H54 (cell line): ENCODE measurements at regions not wholly inside any gene's neighbourhood (a gene's known extent, or its start where the extent isn't known, plus 50 kb on each side); places are given as distances from the start of the nearest gene placed in this dataset.

Experiments used
- DNase-seq: peaks from one replicate; pipeline ENCODE4 v3.0.0; 2011; ENCODE audit warnings: low spot score, mixed read lengths; ENCODE audit not compliant: insufficient read length
- FAIRE-seq: peaks from 3 replicates; lab custom pipeline; 2011; peaks lifted over from hg19 to GRCh38; lab: Jason Lieb, UNC
- POLR2A ChIP-seq: IDR thresholded peaks from 2 replicates; pipeline ENCODE4 v1.6.1; 2011; ENCODE audit warnings: low read depth, mild to moderate bottlenecking, low read length

DNA sequence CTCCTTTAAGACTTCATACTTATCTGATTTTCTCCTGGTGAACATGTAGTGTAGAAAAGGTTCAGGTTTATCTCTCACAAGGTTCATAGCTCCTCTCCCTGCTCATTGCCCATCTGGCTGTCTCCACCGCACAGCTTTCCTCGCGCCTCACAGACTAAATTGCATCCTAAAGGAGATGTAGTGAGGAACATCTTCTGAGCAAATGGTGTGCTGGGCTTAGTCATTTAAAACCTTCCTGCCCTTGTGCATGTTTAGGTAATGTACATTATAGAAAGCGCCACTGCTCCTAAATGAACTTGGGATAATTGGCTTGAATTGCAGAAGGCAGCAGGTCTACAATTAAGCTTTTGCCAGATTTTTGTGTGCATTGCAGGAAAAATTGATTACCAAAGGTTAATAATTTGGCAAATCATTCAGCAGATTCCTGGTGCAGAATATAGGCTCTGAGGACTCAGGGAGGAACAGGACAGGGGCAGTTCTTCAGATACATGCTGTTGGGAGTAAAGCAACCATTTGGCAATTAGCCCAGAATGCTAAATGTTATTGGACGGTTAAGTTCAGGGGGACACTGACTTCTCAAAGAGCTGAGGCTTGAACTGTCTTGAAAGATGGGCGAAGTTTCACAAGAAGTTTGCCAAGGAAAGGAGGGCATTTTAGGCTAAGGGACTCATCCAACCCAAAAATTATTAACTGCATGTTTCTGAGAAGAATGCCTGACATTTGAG is 108.4 kb upstream of the CLDN10 start:
- DNase-seq (no peak), FAIRE-seq (no peak)
- TF ChIP-seq POLR2A = no peak

DNA sequence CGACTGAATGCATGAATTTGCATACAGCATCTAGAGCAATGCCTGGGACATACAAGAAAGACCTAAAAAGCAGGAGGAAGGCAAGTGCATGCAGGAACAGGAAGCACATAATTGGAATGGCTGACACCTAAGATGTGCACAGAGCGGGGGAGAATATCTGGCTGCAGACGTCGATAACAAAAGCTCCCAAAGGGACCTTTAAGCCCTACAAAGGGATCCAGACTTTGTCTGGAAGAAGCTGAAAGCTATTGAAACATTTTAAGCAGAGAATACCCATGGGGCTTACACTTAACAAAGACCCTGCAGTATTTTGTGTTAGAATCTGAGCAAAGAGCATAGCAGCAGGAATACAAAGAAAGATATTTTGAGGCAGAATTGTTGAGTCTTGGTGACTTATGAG is 107.4 kb upstream of the CLDN10 start:
- DNase-seq (no peak), FAIRE-seq (no peak)
- no peak for TF ChIP-seq POLR2A

DNA sequence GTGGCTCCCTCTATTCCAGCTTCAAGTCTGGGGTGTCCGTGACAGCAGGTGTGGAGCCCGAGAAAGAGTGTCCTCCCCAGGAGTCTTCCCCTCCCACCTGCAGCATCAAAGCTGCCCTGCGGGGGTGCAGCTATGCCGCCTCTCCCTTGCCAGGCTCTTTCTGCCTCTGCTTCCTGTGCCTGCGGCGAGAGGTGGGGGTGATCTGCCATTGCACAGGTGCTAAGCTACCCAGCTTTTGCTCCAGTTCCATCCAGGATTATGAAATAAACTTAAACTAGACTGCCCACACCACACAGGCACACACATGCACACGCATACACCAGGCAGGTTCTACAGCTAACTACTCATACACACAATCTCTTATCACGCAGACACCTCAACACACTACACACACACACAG is 104.7 kb upstream of the CLDN10 start:
- FAIRE-seq (no peak), DNase-seq (no peak)
- TF ChIP-seq POLR2A = no peak

DNA sequence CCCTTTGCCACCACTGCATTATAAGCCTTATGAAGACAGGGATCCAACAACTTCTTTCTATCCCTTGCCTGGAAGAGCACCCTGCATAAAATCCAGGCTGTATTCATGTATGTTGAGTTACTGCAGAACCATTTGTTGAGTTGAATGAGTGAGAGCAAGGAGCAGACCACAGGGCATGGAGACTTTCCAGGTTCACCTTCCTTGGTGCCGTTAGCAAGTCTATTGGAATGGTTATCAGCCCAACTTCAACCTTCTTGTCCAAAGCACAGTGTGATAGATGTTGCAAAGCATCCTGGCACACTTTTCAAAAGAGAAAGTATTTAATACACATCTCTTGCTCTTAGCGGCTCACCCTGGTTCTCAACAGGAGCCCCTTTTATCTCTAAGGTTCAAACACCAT is 100.9 kb upstream of the CLDN10 start:
- FAIRE-seq = no peak
- no peak for DNase-seq
- no peak for TF ChIP-seq POLR2A

DNA sequence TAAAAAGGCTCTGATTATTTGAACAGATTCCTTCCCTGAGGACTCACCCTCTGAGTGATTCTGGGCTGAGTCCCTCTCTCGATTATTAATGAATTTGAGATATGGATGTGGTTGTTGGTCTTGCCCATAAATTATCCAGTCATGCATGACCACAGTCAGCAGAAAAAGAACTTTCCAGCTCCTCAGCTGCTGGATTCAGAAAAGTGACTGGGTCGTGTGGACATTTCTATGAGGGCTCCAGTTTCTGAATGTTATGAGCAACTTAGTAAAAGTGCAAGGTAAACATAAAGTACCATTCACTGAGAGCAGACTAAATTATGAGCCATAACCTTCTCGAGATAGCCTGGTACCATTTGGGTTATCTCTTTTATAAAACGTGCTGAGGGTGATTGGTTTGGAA is 100.1 kb upstream of the CLDN10 start:
- no peak for TF ChIP-seq POLR2A
- FAIRE-seq (no peak), DNase-seq (no peak)

DNA sequence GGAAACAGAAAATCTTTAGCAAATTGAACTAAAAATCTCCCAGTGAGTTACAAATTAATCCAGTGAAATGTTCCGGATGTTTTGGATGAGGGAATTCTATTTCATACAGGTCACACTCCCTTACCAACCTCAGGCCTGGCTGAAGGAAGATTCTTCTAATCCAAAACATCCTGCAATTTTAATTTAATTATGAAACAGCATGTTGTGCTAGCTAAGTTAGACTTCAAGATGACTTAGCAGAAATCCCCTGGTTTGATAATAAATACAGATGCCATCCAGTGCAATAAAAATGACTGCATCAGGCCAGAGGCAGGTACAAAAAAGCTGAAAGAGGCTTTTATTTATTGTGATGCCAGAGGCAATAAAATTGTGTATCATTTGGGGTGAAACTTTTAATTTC is 96.7 kb upstream of the CLDN10 start:
- DNase-seq = no peak

DNA sequence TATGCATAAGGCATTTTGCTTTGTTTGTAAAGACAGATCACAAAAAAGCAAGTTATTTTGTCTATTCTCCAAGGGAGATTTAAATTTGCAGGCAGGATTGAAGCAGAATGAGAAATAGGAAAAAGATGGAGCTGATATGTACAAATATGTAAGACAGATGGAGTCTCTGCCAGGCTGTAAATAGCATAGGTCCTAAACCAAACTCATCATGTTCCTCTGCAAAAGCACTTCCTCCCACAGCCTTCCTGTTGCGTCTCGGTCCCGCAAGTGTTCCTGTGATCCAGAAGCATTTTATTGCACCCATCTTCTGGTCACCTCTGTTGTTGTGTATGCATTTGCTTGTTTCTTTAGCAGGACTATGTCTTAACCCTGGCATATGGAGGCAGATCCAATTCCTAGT is 95.7 kb upstream of the CLDN10 start:
- FAIRE-seq (no peak), DNase-seq (no peak)
- no peak for TF ChIP-seq POLR2A

More for the DNA sequence above, 96.7 kb upstream of the CLDN10 start:
- FAIRE-seq = no peak
- no peak for TF ChIP-seq POLR2A

DNA sequence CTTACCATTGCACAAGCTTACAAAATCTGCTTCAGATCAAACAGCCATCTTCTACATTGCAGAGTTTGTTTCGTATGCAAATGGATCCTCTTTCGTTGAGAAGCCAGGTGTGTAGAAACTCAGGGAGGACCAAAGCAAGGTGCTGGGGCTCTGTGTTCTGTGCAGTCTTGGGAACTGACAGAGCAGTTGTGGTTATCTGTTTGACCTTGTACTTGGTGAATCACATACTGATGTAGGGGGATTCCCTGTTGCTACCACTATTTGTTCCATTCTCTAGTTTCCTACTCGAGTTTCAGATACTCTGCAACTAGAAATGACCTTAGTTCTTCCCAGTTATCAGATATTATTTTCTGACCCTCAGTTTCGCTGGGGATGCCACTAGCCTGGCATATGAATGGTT is 95.2 kb upstream of the CLDN10 start:
- FAIRE-seq = no peak

DNA sequence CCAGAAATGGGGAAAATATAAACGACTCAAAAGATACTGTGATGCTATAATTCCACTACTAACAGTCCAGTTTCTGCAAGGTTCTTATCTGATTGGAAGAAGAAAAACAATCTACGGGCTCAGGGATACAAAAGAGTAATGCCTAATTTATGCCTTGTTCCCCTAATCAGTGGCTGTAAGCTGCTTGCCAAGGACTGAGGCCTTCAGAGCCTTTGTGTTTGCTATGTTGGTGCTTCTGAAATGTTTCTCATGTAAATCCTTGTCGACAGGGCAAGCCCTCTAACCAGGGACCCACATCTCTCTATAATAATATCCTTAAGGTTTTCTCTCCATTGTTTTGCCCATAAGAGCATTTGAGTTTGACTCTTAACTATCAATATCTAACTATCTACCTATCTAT is 89.7 kb upstream of the CLDN10 start:
- TF ChIP-seq POLR2A = no peak
- DNase-seq = no peak
- no peak for FAIRE-seq

More for the DNA sequence above, 95.2 kb upstream of the CLDN10 start:
- no peak for DNase-seq
- TF ChIP-seq POLR2A = no peak

DNA sequence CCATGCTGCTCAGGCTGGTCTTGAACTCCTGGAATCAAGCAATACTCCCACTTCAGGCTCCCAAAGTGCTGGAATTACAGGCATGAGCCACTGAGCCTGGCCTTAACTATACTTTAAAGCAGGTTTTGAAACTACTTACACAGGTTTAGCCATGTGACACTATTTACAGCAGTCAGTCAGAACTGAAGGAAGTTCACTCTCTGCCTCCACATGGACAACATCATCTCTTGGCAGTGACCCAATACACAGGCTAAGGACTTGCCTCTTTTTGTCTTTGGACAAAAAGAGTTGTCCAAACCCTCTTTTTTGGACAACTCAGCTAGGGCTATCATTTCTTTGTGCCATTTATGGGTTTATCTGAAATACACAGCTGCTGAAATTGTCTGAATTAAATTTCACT is 89.0 kb upstream of the CLDN10 start:
- TF ChIP-seq POLR2A = no peak
- no peak for FAIRE-seq

DNA sequence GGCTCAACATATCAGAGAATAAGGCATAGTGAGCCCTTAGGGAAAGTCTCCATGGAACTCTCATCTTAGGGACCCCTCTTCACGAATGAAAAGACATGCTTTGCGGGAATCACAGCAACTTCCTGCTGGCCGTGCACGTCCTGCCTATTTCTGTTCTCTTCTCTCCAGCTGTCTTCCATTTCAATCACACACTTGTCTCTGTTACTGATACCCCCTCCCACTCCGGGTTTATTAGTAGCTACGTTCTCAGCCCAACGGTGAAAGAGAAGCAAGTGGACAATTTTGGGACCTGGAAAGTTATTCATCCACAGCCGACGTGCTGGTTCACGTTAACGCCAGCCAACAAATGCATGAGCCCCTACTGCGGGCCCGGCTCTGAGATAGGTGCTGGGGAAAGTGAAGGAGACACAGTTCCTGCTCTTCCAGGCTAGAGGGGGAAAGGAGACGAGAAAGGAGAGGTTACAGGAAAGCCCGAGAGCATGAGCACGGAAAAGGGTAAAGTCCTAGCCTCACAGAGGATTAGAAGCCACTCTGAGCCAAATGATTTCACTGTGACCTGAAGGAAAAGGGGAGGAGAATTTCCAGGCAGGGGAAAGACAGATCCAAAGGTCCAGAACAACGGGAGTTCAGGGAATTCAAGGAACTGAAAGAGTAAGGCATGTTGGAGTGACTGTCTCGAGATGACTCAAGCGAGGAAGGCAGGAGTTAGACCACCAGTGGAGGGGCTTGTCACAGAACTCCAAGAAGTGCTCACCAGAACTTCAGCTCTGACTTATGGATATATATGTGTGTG is 81.8 kb upstream of the CLDN10 start:
- FAIRE-seq (no peak), DNase-seq (no peak)
- no peak for TF ChIP-seq POLR2A

More for the DNA sequence above, 89.0 kb upstream of the CLDN10 start:
- DNase-seq = no peak

DNA sequence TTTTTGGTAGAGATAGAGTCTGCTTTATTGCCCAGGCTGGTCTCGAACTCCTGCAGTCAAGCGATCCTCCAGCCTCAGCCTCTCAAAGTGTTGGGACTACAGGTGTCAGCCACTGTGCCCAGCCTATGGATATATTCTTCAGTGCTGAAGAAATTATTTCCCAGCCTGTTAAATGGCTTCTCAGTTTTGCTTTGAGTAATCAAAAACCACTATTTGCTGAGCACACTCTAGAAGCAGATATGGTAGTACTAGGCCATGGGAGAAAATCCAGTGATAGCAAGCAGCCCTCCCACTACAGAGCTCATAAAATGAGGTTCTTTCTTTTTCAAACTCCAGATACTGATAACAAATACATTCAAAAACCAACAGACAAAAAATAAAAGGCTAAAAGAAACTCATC is 80.6 kb upstream of the CLDN10 start:
- no peak for DNase-seq
- FAIRE-seq = no peak
- no peak for TF ChIP-seq POLR2A

DNA sequence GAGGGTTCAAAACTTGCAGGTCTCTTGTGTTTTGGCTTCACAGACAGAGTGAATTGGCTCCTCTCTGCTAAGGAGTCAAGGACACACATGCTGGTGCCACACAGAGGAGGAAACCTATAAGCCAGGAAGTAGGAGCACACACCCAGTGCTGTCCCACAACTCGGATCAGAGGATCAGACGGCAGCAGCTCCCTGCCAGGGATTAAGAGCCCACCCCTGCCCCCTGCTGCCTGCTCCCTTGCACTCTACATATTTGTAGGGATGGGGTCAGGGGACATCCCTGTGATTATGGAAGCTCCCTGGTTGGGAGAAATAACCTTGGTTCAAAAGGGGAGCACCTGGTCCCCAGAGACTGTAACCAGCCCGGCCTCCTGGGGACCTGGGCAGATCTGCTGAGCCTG is 77.5 kb upstream of the CLDN10 start:
- no peak for DNase-seq
- no peak for TF ChIP-seq POLR2A
- FAIRE-seq = no peak

DNA sequence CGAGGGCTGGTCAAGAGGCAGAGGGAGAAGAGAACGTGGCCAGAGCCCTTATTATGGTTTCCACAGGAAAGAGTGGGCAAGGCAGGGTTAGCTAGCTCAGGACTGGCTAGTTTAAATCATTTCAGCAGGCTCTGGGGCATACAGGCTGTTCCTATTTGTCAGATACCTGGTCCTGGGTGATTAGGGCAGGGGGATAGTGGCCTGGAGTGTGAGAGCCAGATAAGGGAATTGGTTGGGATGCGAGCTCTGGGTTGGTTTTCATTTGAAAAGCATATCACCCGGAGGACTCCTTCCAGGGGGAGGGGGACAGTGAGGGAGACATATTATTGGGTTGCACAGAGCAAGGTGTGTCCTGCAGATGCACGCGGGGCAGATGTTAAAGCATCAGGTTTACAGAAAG is 75.3 kb upstream of the CLDN10 start:
- FAIRE-seq (no peak), DNase-seq (no peak)
- TF ChIP-seq POLR2A = no peak

DNA sequence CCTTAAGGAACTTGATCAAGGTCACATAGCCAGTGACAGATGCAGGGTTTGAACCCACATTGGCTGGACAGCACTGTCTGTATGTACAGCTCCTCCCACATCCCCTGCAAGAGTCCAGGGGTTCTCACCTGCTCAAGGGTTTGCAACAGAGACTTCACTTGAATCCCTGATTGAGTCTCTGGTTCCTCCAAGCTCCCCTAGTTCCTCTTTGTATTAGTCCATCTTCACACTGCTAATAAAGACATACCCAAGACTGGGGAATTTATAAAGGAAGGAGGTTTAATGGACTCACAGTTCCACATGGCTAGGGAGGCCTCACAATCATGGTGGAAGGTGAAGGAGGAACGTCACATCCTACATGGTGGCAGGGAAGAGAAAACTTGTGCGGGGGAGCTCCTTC is 72.8 kb upstream of the CLDN10 start:
- TF ChIP-seq POLR2A = no peak
- DNase-seq (no peak), FAIRE-seq (no peak)

DNA sequence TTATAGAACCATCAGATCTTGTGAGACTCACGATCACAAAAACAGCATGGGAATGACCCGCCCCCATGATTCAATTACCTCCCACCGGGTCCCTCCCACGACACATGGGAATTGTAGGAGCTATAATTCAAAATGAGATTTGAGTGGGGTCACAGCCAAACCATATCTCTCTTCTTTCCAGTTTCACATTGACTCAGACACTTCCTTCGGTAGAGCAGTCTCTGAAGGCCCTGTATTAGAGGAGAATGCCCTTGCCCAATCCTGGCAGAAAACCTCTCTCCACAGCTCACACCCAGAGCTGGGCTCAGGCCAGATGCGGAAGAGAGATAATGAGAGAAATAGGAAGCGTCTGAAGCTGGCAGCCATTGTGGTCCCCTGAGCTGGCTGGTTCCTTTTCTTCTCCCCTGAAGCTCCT is 72.4 kb upstream of the CLDN10 start:
- FAIRE-seq (no peak), DNase-seq (no peak)
- TF ChIP-seq POLR2A = no peak
